Stimulated activated CD4-positive, alpha-beta T cell treated with anti-CD3 and anti-CD28 coated beads, TNF-alpha, amount 100 ng/mL, for 1 hour (primary cell): ENCODE measurements at regions not wholly inside any gene's neighbourhood (a gene's known extent, or its start where the extent isn't known, plus 50 kb on each side); places are given as distances from the start of the nearest gene placed in this dataset.
"Not testable (repeated sequence)": the region's sequence is repeated elsewhere in the genome, so short reads cannot be mapped to it uniquely, and the experiment has no call there.

Source experiments
- DNase-seq, 3 donors: peaks; one replicate each; pipeline ENCODE4 v3.0.0-alpha.2; 2020; ENCODE audit warnings: low read depth in 3 of 3, low spot score in 1 of 3

- no peak for DNase-seq
Measured at GRCh38 chr2:235216901-235217300, 265.1 kb downstream of the SH3BP4 start.

- no peak for DNase-seq
Measured at GRCh38 chr2:235217846-235218245, 266.0 kb downstream of the SH3BP4 start.

- DNase-seq, result no peak
Measured at GRCh38 chr2:235218486-235218907, 266.7 kb downstream of the SH3BP4 start.

DNA sequence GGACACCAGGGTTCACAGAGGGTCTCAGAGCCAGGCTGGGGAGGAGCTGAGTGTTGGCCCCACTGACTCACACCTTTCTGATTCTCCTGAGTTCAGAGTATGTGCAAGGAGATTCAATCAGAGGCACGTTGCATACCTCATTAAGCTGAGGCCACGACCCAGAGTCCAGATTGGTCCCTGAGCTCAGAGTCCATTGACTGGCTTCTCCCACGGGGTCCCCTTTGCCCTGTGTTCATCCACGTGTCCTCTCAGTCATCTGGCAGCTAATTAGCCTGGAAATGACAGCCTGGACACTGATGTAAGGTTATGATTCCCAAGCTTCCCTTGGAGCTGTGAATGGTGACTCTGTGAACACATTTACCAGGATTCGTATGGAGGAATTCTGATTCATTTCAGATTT is 267.2 kb downstream of the SH3BP4 start:
- no peak for DNase-seq

DNA sequence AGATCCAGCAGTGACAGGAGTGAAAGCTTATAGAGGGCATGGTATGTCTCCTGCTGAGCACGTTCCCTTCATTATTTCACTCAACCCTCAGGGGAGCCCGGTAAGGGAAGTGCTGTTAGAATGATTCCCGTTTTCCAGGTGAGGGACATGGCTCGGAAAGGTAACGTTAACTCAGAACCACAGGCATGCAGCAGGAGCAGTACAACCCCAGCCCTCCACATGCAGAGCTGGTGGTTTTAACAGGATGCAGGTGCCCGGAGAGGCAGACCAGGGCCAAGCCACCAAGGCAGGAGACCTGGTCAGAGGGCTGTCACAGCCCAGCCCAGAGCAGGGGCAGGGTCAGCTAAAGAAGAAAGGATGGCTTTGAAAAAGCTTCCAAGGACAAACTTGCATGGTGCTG is 268.5 kb downstream of the SH3BP4 start:
- no peak for DNase-seq

DNA sequence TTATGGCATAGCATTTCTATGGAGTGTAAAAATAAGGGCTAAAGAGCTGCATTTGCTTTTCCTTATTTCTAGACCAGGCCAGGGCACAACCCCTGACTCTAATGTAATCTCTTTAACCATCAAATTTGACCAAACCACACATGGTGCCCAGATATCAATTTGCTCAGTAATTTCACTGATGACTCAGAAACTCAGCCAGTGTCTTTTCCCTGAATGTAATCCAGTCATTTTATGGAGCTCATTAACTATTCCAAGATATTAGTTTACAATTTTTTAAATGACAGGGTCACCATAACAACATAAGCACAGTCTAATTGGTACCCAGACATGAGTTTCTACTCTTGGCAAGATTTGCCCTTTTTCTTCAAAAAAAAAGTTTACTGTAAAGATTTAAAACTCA is 270.8 kb upstream of the AGAP1 start:
- no peak for DNase-seq

DNA sequence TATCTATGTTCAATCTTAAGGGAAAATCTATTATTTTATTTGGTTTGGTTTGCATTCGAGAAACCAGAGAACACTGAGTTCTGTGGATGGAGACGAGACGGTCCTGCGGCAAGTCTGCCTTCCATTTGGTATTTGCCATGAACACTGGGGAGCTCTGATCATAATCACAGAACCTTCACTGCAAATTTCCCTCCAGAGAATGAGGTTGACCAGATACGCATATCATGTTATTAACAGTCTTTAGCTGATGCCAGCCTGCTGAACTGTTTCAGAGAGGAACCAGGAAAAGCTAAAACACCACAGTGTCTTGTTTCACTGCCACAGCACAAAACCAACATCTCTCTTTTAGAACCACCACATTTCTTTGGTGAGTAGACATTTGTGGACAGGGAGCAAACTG is 269.4 kb upstream of the AGAP1 start:
- DNase-seq, result no peak

GRCh38 chr2:235225261-235225660 is 268.6 kb upstream of the AGAP1 start:
- DNase-seq, result no peak

DNA sequence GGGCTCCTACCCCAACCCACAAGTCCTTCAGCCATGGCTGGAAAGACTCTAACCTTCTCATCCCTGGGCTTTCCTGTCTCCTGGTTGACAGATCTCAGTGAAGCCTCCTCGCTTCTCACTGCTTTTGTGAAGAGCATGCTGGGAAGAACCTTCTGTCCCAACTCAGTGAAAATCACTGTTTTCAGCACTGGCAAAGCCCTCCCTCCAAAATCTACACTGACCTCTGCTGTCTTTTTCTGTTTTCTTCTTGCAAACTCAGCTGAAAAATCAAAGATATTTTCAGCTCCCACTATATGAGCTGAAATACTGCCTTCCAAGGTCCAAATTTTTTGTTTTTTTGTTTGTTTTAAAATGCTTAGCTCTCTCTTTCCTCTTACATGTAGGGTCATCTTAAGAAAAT is 266.3 kb upstream of the AGAP1 start:
- no peak for DNase-seq

GRCh38 chr2:235228422-235228821 is 265.4 kb upstream of the AGAP1 start:
- not testable (repeated sequence) for DNase-seq

DNA sequence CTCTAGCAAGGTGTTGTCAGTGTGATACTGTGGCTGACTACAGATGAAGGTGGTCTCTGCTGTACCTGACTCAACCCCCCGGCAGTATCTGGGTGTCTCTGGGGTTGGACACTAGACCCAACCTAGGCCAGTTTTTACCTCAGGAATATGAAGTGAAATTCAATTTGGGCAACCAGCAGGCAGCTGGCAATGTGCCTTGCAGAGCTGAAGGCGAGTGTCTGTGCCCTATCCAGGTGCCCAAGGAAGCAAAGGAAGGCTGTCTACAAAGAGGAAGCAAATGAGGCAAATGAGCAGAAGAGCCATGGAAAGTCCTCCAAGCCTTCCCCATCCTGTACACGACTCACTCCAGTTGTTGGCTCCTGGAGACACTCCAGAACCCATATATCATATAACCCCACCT is 264.6 kb upstream of the AGAP1 start:
- DNase-seq, result no peak

DNA sequence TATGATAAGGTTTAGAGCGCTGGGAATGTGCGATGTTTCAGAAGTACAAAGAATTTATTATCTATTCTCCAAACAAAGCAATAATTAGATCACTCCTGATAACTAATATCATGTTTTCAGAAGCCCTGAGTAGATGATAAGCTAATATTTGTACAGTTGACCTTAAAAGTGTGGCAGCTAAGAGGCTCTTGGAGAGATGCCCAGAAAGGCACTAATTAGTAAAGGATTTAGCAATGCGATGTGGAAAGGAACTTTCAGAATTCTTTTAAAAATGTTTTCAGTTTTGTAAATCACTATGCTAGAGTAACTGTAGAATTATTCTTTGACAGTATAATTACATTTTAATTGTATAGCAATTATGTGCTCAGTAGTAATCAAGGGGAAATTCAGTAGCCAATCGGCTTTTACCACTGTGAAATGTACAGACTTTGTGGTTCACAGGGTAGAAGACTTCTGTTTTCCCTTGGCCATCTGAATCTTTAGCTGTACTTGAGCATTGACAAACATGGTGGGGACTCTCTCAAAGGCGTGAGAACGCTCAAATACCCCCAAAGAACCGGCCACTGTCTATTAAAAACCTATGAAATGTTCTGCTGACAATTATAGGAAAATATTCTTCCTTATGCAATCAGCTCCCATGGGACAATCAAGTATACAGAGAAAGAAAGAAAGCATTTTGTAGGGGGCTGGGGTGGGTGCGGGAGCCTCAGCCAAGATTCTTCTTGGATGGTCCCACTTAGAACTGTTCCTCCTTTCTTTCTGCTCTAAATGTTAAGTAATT is 262.8 kb upstream of the AGAP1 start:
- DNase-seq, result no peak

DNA sequence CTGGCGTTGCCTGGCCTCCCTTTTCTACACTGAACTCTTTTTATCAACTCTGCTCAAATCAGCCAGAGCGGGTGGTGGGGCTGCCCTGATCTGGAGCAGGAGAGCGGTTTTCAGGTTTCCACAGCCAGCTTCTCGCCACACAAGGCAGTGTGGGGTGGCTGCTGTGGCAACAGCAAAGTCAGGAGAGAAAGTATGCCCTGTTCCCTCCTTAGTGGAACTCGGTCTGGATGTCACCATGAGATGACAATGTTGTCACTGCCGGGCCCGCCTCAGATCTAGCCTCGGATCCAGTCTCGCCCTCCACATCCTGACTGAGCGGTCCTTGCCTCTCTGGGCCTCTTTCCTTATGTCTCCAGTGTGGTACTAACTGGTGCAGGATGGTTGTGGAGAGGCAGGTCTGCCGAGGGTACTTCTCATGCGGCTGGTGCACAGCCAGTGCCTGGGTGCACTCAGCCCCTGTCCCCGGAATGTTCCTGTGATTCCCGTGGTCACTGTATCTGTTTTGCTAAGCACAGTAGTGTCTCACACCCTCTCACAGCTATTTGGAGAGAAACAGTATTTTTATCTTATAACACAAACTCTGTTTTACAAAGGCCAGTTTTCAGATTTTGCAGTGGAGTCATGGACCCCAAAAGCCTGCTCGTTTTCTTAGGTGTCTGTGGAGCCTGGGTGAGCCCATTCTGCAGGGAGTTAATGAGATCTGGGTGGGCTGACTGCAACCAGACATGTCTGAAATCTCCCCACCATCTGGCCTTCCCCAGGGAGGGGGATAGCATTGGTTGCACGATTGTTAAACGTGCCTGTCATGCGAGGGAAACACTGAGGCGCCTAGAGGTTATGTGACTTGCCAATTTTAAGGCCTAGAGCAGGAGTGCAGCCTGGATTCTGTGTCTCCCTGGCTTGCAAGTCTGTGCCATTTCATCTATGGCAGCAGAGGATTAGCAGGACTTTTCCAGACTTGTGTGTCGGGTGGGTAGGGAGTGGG is 261.1 kb upstream of the AGAP1 start:
- no peak for DNase-seq

DNA sequence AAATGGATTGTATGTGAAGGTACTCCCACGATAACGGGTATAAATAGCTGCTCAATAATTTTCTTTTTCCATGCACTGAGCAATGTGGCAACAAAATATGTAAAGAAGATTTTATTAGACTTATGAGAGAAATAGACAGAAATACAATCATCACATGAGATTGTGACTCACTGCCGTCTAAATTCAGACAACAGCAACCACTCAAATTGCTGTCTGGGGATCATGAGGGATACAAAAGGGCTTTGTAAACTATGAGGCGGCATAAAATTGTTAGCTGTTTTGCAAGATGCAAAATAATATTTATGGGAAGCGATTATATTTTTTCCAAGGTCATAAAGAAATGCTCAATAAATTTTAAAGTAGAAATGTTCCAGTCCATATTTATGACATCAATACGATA is 259.1 kb upstream of the AGAP1 start:
- DNase-seq, result no peak

- no peak for DNase-seq
Measured at GRCh38 chr2:235235977-235236767, 257.7 kb upstream of the AGAP1 start.

- DNase-seq, result no peak
Measured at GRCh38 chr2:235238537-235238936, 255.3 kb upstream of the AGAP1 start.

DNA sequence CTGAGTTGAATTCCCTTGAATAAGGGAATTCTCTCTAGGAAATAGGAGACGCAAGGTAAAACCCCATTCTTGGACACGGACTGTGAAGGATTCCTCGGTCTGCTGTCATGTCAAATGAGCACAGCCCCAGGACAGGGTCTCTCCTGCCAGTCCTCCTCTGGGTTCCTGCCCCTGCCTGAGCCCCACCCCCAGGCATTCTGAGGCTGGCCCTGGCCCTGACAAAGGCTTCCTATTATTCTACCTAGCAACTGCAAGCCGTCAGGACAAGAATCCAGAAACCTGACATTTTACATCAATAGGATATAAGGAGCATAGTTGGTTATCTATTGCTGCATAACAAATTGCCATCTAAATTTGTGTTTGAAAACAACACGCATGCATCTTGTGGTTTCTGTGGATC is 253.3 kb upstream of the AGAP1 start:
- DNase-seq, result no peak

DNA sequence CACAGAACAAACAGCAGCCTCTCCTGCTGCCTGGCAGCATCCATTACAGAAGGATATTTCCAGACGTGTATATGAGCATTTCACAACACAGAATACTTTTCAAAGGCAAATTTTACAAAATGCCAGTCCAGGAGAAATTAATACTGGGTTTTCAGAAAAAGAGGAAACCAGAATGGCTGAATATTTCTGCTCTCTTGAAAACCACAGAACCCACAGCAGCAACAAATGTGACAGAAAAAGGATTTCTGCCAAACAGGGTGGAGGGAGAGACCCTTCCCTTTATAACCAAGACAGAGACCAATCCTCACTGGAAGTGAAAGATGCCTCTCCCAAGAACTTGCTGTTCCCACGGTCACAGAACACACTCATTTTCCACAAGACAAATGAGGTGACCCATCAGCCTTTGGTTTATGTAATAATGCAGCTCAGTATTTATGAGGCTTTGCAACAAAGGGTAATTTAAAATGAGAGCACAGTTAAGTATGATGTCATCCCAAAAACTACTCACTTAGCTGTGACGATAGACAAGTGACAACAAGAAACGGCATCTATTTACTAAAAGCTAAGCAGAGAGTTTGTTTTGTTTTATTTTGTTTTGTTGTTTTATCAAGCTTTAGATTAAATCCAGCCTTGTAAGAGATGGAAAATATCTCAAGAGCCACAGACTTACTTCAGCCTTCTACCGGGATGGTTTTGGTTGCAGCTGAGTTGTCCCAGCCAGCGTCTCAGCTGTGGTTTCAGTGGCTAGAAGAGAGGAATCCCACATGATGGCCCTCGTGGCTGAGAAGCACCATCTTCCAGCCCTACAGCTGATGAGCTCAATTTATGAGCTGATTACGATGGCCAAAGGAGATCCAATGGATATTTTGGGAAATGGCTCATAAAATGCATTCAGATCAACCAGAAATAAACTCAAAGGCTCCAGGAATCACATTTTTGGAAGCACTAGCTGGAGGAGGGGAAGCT is 249.3 kb upstream of the AGAP1 start:
- no peak for DNase-seq

- DNase-seq, result no peak
Measured at GRCh38 chr2:235247001-235247400, 246.8 kb upstream of the AGAP1 start.

GRCh38 chr2:235255693-235256092 is 238.2 kb upstream of the AGAP1 start:
- no peak for DNase-seq
